Hepatocyte (in vitro differentiated cells): ENCODE measurements at regions not wholly inside any gene's neighbourhood (a gene's known extent, or its start where the extent isn't known, plus 50 kb on each side); places are given as distances from the start of the nearest gene placed in this dataset.

Source experiments
- EZH2phosphoT487 ChIP-seq: fragments of 200-600 bp; sonication (generic); IDR thresholded peaks from one replicate; pipeline ENCODE4 v1.6.1; 2018; ENCODE audit warnings: antibody characterized with exemption, mild to moderate bottlenecking, low read depth, moderate library complexity; ENCODE audit not compliant: unreplicated experiment, severe bottlenecking
- TF ChIP-seq, protein P1 (sequence below): fragments of 200-600 bp; sonication (generic); IDR thresholded peaks from 2 replicates; pipeline ENCODE4 v1.5.1; 2016; ENCODE audit warnings: antibody characterized with exemption, mild to moderate bottlenecking; ENCODE audit not compliant: poor library complexity

DNA sequence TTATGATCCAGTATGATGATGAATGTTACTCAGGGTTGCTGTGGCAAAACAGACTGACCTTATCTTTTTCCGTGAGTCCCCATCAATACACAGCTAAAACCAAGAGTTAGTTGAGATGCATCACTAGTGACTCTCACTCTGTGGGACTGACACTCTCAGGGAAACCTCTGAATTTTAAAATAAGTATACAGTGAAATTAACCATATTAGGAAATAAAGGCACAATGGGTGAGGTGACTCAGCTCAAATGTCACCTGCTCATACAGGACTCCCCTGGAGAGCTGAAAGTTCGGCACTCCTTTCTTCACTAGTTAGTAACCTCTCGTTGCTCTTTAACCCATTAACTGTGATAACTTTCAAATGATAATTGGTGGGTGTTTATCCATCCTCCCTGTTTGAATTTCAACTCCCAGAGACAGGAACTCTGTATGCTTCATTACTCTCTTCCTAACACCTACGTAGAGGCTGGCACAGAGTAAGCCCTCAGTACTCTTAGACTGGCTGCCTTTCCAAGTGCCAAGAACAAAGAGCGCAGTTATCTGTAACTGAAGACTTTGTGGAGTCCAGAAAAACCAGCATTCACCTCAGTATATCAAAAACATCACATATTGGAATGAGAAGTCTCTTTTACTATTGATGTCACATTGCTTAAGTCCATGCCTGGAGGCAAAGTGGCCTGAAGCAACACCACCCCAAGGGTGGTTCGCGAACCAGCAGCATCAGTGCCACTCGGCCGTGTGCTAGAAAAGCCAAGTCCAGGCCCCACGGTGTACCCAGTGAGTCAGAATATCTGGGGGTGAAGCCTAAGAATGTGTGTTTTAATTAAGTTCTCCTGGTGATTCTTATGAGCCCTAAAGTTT is 91.1 kb downstream of the NIBAN1 start:
- no peak for TF ChIP-seq EZH2phosphoT487
- TF ChIP-seq, protein P1, sequence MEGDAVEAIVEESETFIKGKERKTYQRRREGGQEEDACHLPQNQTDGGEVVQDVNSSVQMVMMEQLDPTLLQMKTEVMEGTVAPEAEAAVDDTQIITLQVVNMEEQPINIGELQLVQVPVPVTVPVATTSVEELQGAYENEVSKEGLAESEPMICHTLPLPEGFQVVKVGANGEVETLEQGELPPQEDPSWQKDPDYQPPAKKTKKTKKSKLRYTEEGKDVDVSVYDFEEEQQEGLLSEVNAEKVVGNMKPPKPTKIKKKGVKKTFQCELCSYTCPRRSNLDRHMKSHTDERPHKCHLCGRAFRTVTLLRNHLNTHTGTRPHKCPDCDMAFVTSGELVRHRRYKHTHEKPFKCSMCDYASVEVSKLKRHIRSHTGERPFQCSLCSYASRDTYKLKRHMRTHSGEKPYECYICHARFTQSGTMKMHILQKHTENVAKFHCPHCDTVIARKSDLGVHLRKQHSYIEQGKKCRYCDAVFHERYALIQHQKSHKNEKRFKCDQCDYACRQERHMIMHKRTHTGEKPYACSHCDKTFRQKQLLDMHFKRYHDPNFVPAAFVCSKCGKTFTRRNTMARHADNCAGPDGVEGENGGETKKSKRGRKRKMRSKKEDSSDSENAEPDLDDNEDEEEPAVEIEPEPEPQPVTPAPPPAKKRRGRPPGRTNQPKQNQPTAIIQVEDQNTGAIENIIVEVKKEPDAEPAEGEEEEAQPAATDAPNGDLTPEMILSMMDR, result no peak
